ENCODE measurements at regions not wholly inside any gene's neighbourhood (a gene's known extent, or its start where the extent isn't known, plus 50 kb on each side); places are given as distances from the start of the nearest gene placed in this dataset.

- H3K36me3 ChIP-seq (replicated peaks; ENCODE audit: control insufficient read depth, insufficient read depth, low read length) = no peaks in the 10 kb centered on the region
Measured at GRCh38 chr1:60281360-60281932, 207.9 kb upstream of the C1orf87 start.

GRCh38 chr1:60280819-60281218 lies 207.2 kb upstream of the C1orf87 start:
- no peak for DNase-seq
- no peak overlapping the region for H3K4me3 ChIP-seq (ENCODE audit: insufficient read depth, low read depth, low read length)
- H3K36me3 ChIP-seq (replicated peaks; ENCODE audit: control insufficient read depth, insufficient read depth, low read length) = no peaks in the 10 kb centered on the region
- no peaks in the 10 kb centered on the region for H3K27me3 ChIP-seq (ENCODE audit: control insufficient read depth, insufficient read depth, low read length)

More at GRCh38 chr1:60281360-60281932, 207.9 kb upstream of the C1orf87 start:
- peak; percentile 51 for DNase-seq
- Histone ChIP-seq H3K4me3 (ENCODE audit: insufficient read depth, low read depth, low read length) (no peak overlapping the region), H3K27me3 (ENCODE audit: control insufficient read depth, insufficient read depth, low read length) (no peaks in the 10 kb centered on the region)

GRCh38 chr1:60280256-60280655 lies 206.7 kb upstream of the C1orf87 start:
- Histone ChIP-seq H3K4me3 (ENCODE audit: insufficient read depth, low read depth, low read length) (no peak overlapping the region), H3K27me3 (ENCODE audit: control insufficient read depth, insufficient read depth, low read length) (no peaks in the 10 kb centered on the region), H3K36me3 (replicated peaks; ENCODE audit: control insufficient read depth, insufficient read depth, low read length) (no peaks in the 10 kb centered on the region)
- DNase-seq = no peak

- Histone ChIP-seq H3K36me3 (replicated peaks; ENCODE audit: control insufficient read depth, insufficient read depth, low read length) (no peaks in the 10 kb centered on the region), H3K4me3 (ENCODE audit: insufficient read depth, low read depth, low read length) (no peak overlapping the region), H3K27me3 (ENCODE audit: control insufficient read depth, insufficient read depth, low read length) (no peaks in the 10 kb centered on the region)
- no peak for DNase-seq
Measured at GRCh38 chr1:60279798-60280197, 206.2 kb upstream of the C1orf87 start.

GRCh38 chr1:60277269-60277668 lies 203.7 kb upstream of the C1orf87 start:
- no peak for DNase-seq
- Histone ChIP-seq H3K36me3 (replicated peaks; ENCODE audit: control insufficient read depth, insufficient read depth, low read length) (no peaks in the 10 kb centered on the region), H3K27me3 (ENCODE audit: control insufficient read depth, insufficient read depth, low read length) (no peaks in the 10 kb centered on the region), H3K4me3 (ENCODE audit: insufficient read depth, low read depth, low read length) (no peak overlapping the region)

GRCh38 chr1:60274422-60275290 lies 201.1 kb upstream of the C1orf87 start:
- no peak for DNase-seq
- Histone ChIP-seq H3K4me3 (ENCODE audit: insufficient read depth, low read depth, low read length) (no peak overlapping the region), H3K27me3 (ENCODE audit: control insufficient read depth, insufficient read depth, low read length) (no peaks in the 10 kb centered on the region), H3K36me3 (replicated peaks; ENCODE audit: control insufficient read depth, insufficient read depth, low read length) (no peaks in the 10 kb centered on the region)

GRCh38 chr1:60273185-60273584 lies 199.6 kb upstream of the C1orf87 start:
- no peaks in the 10 kb centered on the region for H3K27me3 ChIP-seq (ENCODE audit: control insufficient read depth, insufficient read depth, low read length)
- H3K36me3 ChIP-seq (replicated peaks; ENCODE audit: control insufficient read depth, insufficient read depth, low read length) = no peaks in the 10 kb centered on the region
- no peak overlapping the region for H3K4me3 ChIP-seq (ENCODE audit: insufficient read depth, low read depth, low read length)
- no peak for DNase-seq

GRCh38 chr1:60271041-60271440 lies 197.5 kb upstream of the C1orf87 start:
- Histone ChIP-seq H3K27me3 (ENCODE audit: control insufficient read depth, insufficient read depth, low read length) (no peaks in the 10 kb centered on the region), H3K36me3 (replicated peaks; ENCODE audit: control insufficient read depth, insufficient read depth, low read length) (no peaks in the 10 kb centered on the region), H3K4me3 (ENCODE audit: insufficient read depth, low read depth, low read length) (no peak overlapping the region)
- no peak for DNase-seq

GRCh38 chr1:60268451-60268850 lies 194.9 kb upstream of the C1orf87 start:
- Histone ChIP-seq H3K4me3 (ENCODE audit: insufficient read depth, low read depth, low read length) (no peak overlapping the region), H3K36me3 (replicated peaks; ENCODE audit: control insufficient read depth, insufficient read depth, low read length) (no peaks in the 10 kb centered on the region), H3K27me3 (ENCODE audit: control insufficient read depth, insufficient read depth, low read length) (no peaks in the 10 kb centered on the region)
- DNase-seq = no peak

- Histone ChIP-seq H3K4me3 (ENCODE audit: insufficient read depth, low read depth, low read length) (no peak overlapping the region), H3K36me3 (replicated peaks; ENCODE audit: control insufficient read depth, insufficient read depth, low read length) (no peaks in the 10 kb centered on the region), H3K27me3 (ENCODE audit: control insufficient read depth, insufficient read depth, low read length) (no peaks in the 10 kb centered on the region)
- DNase-seq = no peak
Measured at GRCh38 chr1:60265560-60266535, 192.3 kb upstream of the C1orf87 start.

- H3K4me3 ChIP-seq (ENCODE audit: insufficient read depth, low read depth, low read length) = no peak overlapping the region
- H3K36me3 ChIP-seq (replicated peaks; ENCODE audit: control insufficient read depth, insufficient read depth, low read length) = no peaks in the 10 kb centered on the region
- H3K27me3 ChIP-seq (ENCODE audit: control insufficient read depth, insufficient read depth, low read length) = no peaks in the 10 kb centered on the region
- DNase-seq = no peak
Measured at GRCh38 chr1:60262701-60263100, 189.1 kb upstream of the C1orf87 start.

- H3K27me3 ChIP-seq (ENCODE audit: control insufficient read depth, insufficient read depth, low read length) = no peaks in the 10 kb centered on the region
- DNase-seq = no peak
- H3K36me3 ChIP-seq (replicated peaks; ENCODE audit: control insufficient read depth, insufficient read depth, low read length) = no peaks in the 10 kb centered on the region
- H3K4me3 ChIP-seq (ENCODE audit: insufficient read depth, low read depth, low read length) = no peak overlapping the region
Measured at GRCh38 chr1:60257531-60257930, 184.0 kb upstream of the C1orf87 start.

- DNase-seq = no peak
- Histone ChIP-seq H3K4me3 (ENCODE audit: insufficient read depth, low read depth, low read length) (no peak overlapping the region), H3K27me3 (ENCODE audit: control insufficient read depth, insufficient read depth, low read length) (no peaks in the 10 kb centered on the region), H3K36me3 (replicated peaks; ENCODE audit: control insufficient read depth, insufficient read depth, low read length) (no peaks in the 10 kb centered on the region)
Measured at GRCh38 chr1:60255565-60255964, 182.0 kb upstream of the C1orf87 start.

GRCh38 chr1:60251426-60251825 lies 177.9 kb upstream of the C1orf87 start:
- no peaks in the 10 kb centered on the region for H3K36me3 ChIP-seq (replicated peaks; ENCODE audit: control insufficient read depth, insufficient read depth, low read length)

More at GRCh38 chr1:60251426-60251825, 177.9 kb upstream of the C1orf87 start:
- Histone ChIP-seq H3K27me3 (ENCODE audit: control insufficient read depth, insufficient read depth, low read length) (no peaks in the 10 kb centered on the region), H3K4me3 (ENCODE audit: insufficient read depth, low read depth, low read length) (no peak overlapping the region)
- no peak for DNase-seq

Measured in H7 (cell line).